Esophagus squamous epithelium (tissue), 4 donors: ENCODE measurements at regions not wholly inside any gene's neighbourhood (a gene's known extent, or its start where the extent isn't known, plus 50 kb on each side); places are given as distances from the start of the nearest gene placed in this dataset.
"Not testable (repeated sequence)": the region's sequence is repeated elsewhere in the genome, so short reads cannot be mapped to it uniquely, and the experiment has no call there.

Experiments
- CTCF ChIP-seq, 6 experiments: fragments of 450-650 bp in 4 of 6; fragments of 200-600 bp in 2 of 6; sonication (generic) in 2 of 6; IDR thresholded peaks; one replicate each; pipeline ENCODE4 v1.5.1; 2016 to 2019; ENCODE audit warnings: antibody characterized with exemption in 6 of 6, mild to moderate bottlenecking in 4 of 6, moderate library complexity in 4 of 6
- POLR2A ChIP-seq, 4 donors: fragments of 450-650 bp; IDR thresholded peaks; one replicate each; pipeline ENCODE4 v1.6.1; 2017; ENCODE audit warnings: antibody characterized with exemption in 4 of 4, mild to moderate bottlenecking in 4 of 4, moderate library complexity in 3 of 4

GRCh38 chr2:87572906-87573305, 175.0 kb upstream of the PLGLB2 start:
- TF ChIP-seq CTCF, POLR2A (IDR thresholded peaks at IDR 0.05): not testable (repeated sequence)
